H1 (cell line): ENCODE measurements at regions not wholly inside any gene's neighbourhood (a gene's known extent, or its start where the extent isn't known, plus 50 kb on each side); places are given as distances from the start of the nearest gene placed in this dataset.

ENCODE experiments used
- ATF2 ChIP-seq: IDR thresholded peaks from 2 replicates; pipeline ENCODE4 v1.6.1; 2012; ENCODE audit warnings: low read length, inconsistent platforms
- BACH1 ChIP-seq: IDR thresholded peaks from 2 replicates; pipeline ENCODE4 v1.6.1; 2012; ENCODE audit warnings: low read length, improper control_type of control experiment
- CHD2 ChIP-seq: IDR thresholded peaks from 2 replicates; pipeline ENCODE4 v1.6.1; 2012; ENCODE audit warnings: low read length, improper control_type of control experiment
- RAD21 ChIP-seq, 2 experiments: IDR thresholded peaks in 1 of 2; conservative IDR thresholded peaks in 1 of 2; 2 replicates each; pipeline ENCODE4 v1.6.1; 2011; ENCODE audit warnings: low read depth in 2 of 2, low read length in 2 of 2, improper control_type of control experiment in 1 of 2, inconsistent platforms in 1 of 2, mild to moderate bottlenecking in 1 of 2, moderate library complexity in 1 of 2
- SIX5 ChIP-seq: IDR thresholded peaks from 2 replicates; pipeline ENCODE4 v1.6.1; 2011; ENCODE audit warnings: mild to moderate bottlenecking, low read depth, low read length

- TF ChIP-seq BACH1 (no peak), RAD21 (IDR thresholded peaks at IDR 0.05 in 1 of 2, conservative IDR thresholded peaks at IDR 0.05 in 1 of 2; ENCODE audit: low read depth in 2 of 2, low read length in 2 of 2) (no peak), ATF2 (no peak), SIX5 (no peak), CHD2 (no peak)
Observed at GRCh38 chr1:209387969-209388329, 195.6 kb upstream of the CAMK1G start (continued).
